A549 (cell line): ENCODE measurements at regions not wholly inside any gene's neighbourhood (a gene's known extent, or its start where the extent isn't known, plus 50 kb on each side); places are given as distances from the start of the nearest gene placed in this dataset.

Experiments
- CEBPB ChIP-seq, 2 experiments: fragments of >200 bp in 1 of 2; sonication (Bioruptor Twin) in 1 of 2; formaldehyde crosslinking in 1 of 2; IDR thresholded peaks; 2 replicates each; pipeline ENCODE4 v1.6.1; 2012 to 2016
- CTCF ChIP-seq: fragments of >200 bp; sonication (Bioruptor Twin); formaldehyde crosslinking; IDR thresholded peaks from 3 replicates; pipeline ENCODE4 v1.5.1; 2016
- ELK1 ChIP-seq: fragments of 150-350 bp; IDR thresholded peaks from 2 replicates; pipeline ENCODE4 v1.6.1; 2014; ENCODE audit warnings: low read depth, mild to moderate bottlenecking, low read length
- GATA3 ChIP-seq: IDR thresholded peaks from 2 replicates; pipeline ENCODE4 v1.6.1; 2012; ENCODE audit warnings: borderline replicate concordance
- HOXA7 ChIP-seq: fragments of 250-450 bp; sonication (Bioruptor Pico); IDR thresholded peaks from 2 replicates; pipeline ENCODE4 v1.5.0; 2020; ENCODE audit warnings: mild to moderate bottlenecking, moderate library complexity
- KDM1A ChIP-seq: fragments of 200-600 bp; sonication (generic); IDR thresholded peaks from 2 replicates; pipeline ENCODE4 v1.6.1; 2016; ENCODE audit warnings: low read depth, mild to moderate bottlenecking
- MAZ ChIP-seq: fragments of 150-350 bp; IDR thresholded peaks from 2 replicates; pipeline ENCODE4 v1.6.1; 2014; ENCODE audit warnings: antibody characterized with exemption, low read depth, low read length, borderline replicate concordance
- POLR2A ChIP-seq: IDR thresholded peaks from 2 replicates; pipeline ENCODE4 v1.6.1; 2012; ENCODE audit warnings: mild to moderate bottlenecking, low read length
- POLR2AphosphoS2 ChIP-seq: conservative IDR thresholded peaks from 2 replicates; pipeline ENCODE4 v1.6.1; 2012; ENCODE audit warnings: low read length, improper control_type of control experiment, inconsistent platforms
- RAD21 ChIP-seq, 2 experiments: fragments of >200 bp in 1 of 2; sonication (Bioruptor Twin) in 1 of 2; formaldehyde crosslinking in 1 of 2; IDR thresholded peaks in 1 of 2; conservative IDR thresholded peaks in 1 of 2; 2 replicates in 1 of 2; 3 replicates in 1 of 2; pipeline ENCODE4 v1.6.1; 2012 to 2018; ENCODE audit warnings: inconsistent platforms in 1 of 2
- RFX5 ChIP-seq: fragments of 450-650 bp; IDR thresholded peaks from 2 replicates; pipeline ENCODE4 v1.7.1; 2014; ENCODE audit warnings: antibody characterized with exemption, mild to moderate bottlenecking, moderate library complexity
- RNF2 ChIP-seq: fragments of 200-600 bp; sonication (generic); IDR thresholded peaks from 2 replicates; pipeline ENCODE4 v1.6.1; 2016; ENCODE audit warnings: low read depth, mild to moderate bottlenecking, antibody characterized with exemption, moderate library complexity, borderline replicate concordance
- SREBF2 ChIP-seq: fragments of 450-650 bp; IDR thresholded peaks from 2 replicates; pipeline ENCODE4 v1.6.1; 2014; ENCODE audit warnings: mild to moderate bottlenecking, moderate library complexity
- ZFP36 ChIP-seq: fragments of 450-650 bp; IDR thresholded peaks from 2 replicates; pipeline ENCODE4 v1.6.1; 2014; ENCODE audit warnings: borderline replicate concordance; ENCODE audit not compliant: partially characterized antibody

- TF ChIP-seq CTCF (no peak), POLR2A (no peak), ZFP36 (no peak), CEBPB (IDR thresholded peaks at IDR 0.05) (no peak), MAZ (no peak), SREBF2 (no peak), KDM1A (no peak), POLR2AphosphoS2 (no peak), GATA3 (no peak), RNF2 (no peak), ELK1 (no peak), RFX5 (no peak), RAD21 (conservative IDR thresholded peaks at IDR 0.05 in 1 of 2, IDR thresholded peaks at IDR 0.05 in 1 of 2) (no peak), HOXA7 (CRISPR knock-in tag) (no peak)
Measured at GRCh38 chr4:145351922-145352321, 129.7 kb upstream of the SMAD1 start.
